NT2/D1 (cell line): ENCODE measurements at regions not wholly inside any gene's neighbourhood (a gene's known extent, or its start where the extent isn't known, plus 50 kb on each side); places are given as distances from the start of the nearest gene placed in this dataset.

Experiments used
- SUZ12 ChIP-seq: IDR thresholded peaks from 2 replicates; pipeline ENCODE4 v1.6.1; 2011; ENCODE audit not compliant: insufficient read length, insufficient read depth; ENCODE audit errors: extremely low read depth
- YY1 ChIP-seq: IDR thresholded peaks from 2 replicates; pipeline ENCODE4 v1.6.1; 2011; ENCODE audit not compliant: insufficient read length, insufficient read depth
- ZNF274 ChIP-seq: IDR thresholded peaks from 2 replicates; pipeline ENCODE4 v1.6.1; 2011; ENCODE audit warnings: mild to moderate bottlenecking, low read depth, low read length

GRCh38 chr1:166270476-166271150 lies 103.8 kb upstream of the FAM78B start:
- TF ChIP-seq YY1: no peak
- TF ChIP-seq SUZ12: no peak
- no peak for TF ChIP-seq ZNF274
